Smooth muscle cell (in vitro differentiated cells): ENCODE measurements at regions not wholly inside any gene's neighbourhood (a gene's known extent, or its start where the extent isn't known, plus 50 kb on each side); places are given as distances from the start of the nearest gene placed in this dataset.

Experiments used
- DNase-seq: peaks from one replicate; lab custom pipeline; 2025; ENCODE audit not compliant: unreplicated experiment; lab: John Stamatoyannopoulos, UW
- H2AFZ ChIP-seq: fragments of 200-600 bp; sonication (generic); 2 replicates; pipeline ENCODE4 v1.6.0; 2016; ENCODE audit warnings: antibody characterized with exemption, low read depth, mild to moderate bottlenecking
- H3F3A ChIP-seq: fragments of 200-600 bp; sonication (generic); 2 replicates; pipeline ENCODE4 v1.6.0; 2017; ENCODE audit warnings: antibody characterized with exemption, low read depth
- H3K27ac ChIP-seq: fragments of 200-600 bp; sonication (generic); 2 replicates; pipeline ENCODE4 v1.5.1; 2016; ENCODE audit warnings: low read depth, mild to moderate bottlenecking
- H3K27me3 ChIP-seq: fragments of 200-600 bp; sonication (generic); 2 replicates; pipeline ENCODE4 v1.6.1; 2016; ENCODE audit warnings: low read depth, mild to moderate bottlenecking
- H3K36me3 ChIP-seq: fragments of 200-600 bp; sonication (generic); 2 replicates; pipeline ENCODE4 v1.5.1; 2016; ENCODE audit warnings: low read depth
- H3K4me1 ChIP-seq: fragments of 200-600 bp; sonication (generic); 2 replicates; pipeline ENCODE4 v1.5.1; 2016; ENCODE audit warnings: low read depth
- H3K4me2 ChIP-seq: fragments of 200-600 bp; sonication (generic); 2 replicates; pipeline ENCODE4 v1.6.0; 2016; ENCODE audit warnings: mild to moderate bottlenecking
- H3K4me3 ChIP-seq: fragments of 200-600 bp; sonication (generic); 2 replicates; pipeline ENCODE4 v1.5.1; 2016; ENCODE audit warnings: mild to moderate bottlenecking
- H3K79me2 ChIP-seq: fragments of 200-600 bp; sonication (generic); 2 replicates; pipeline ENCODE4 v1.6.0; 2016; ENCODE audit warnings: low read depth, mild to moderate bottlenecking
- H3K9ac ChIP-seq: fragments of 200-600 bp; sonication (generic); 2 replicates; pipeline ENCODE4 v1.6.0; 2016; ENCODE audit warnings: low read depth
- H3K9me3 ChIP-seq: fragments of 200-600 bp; sonication (generic); replicated peaks from 2 replicates; pipeline ENCODE4 v1.5.1; 2016; ENCODE audit warnings: low read depth
- H4K20me1 ChIP-seq: fragments of 200-600 bp; sonication (generic); 2 replicates; pipeline ENCODE4 v1.6.0; 2016; ENCODE audit warnings: low read depth
- CTCF ChIP-seq: fragments of 200-600 bp; sonication (generic); IDR thresholded peaks from 2 replicates; pipeline ENCODE4 v1.5.1; 2017; ENCODE audit warnings: borderline replicate concordance, mild to moderate bottlenecking, antibody characterized with exemption; ENCODE audit not compliant: insufficient read depth, poor library complexity, severe bottlenecking
- WGBS: methylation state at CpG from one replicate; pipeline ENCODE4 v1.1.7; 2016; ENCODE audit warnings: low lambda C conversion rate; 5-methylcytosine and 5-hydroxymethylcytosine counted together

DNA sequence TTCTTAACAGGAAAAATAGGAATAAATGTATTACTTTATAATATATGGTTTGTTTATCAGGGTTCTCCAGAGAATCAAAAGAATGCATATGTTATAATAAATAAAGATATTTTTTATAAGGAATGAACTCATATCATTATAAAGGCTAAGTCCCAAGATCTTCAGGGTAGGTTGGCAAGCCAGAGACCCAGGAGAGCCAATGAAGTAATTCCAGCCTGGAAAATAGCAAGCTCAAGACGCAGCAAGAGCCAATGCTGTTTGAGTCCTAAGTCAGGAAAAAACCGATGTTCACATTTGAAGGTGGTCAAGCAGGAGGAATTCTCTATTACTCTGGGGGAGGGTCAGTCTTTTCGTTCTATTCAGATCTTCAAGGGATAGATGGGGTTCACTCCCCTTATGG, 490.0 kb downstream of the PCDH20 start:
- Histone ChIP-seq H3K9me3 (no peaks in the 10 kb centered on the region), H4K20me1 (no peaks in the 10 kb centered on the region), H3K36me3 (no peaks in the 10 kb centered on the region), H3K9ac (no peak overlapping the region), H3K4me2 (no peak overlapping the region), H3K4me3 (no peak overlapping the region), H3K27ac (no peak overlapping the region), H3K27me3 (no peaks in the 10 kb centered on the region), H2AFZ (no peak overlapping the region), H3K79me2 (no peaks in the 10 kb centered on the region), H3K4me1 (no peaks in the 10 kb centered on the region), H3F3A (no peaks in the 10 kb centered on the region)
- no peak for DNase-seq
- no peak for TF ChIP-seq CTCF
- WGBS, result 93% methylated on average over 3 of the region's 3 CpGs

GRCh38 chr13:60924856-60925255, 490.8 kb downstream of the PCDH20 start:
- Histone ChIP-seq H3K79me2 (no peaks in the 10 kb centered on the region), H2AFZ (no peak overlapping the region), H3K36me3 (no peaks in the 10 kb centered on the region), H3K4me3 (no peak overlapping the region), H4K20me1 (no peaks in the 10 kb centered on the region), H3K27ac (no peak overlapping the region), H3K9me3 (no peaks in the 10 kb centered on the region), H3K4me2 (no peak overlapping the region), H3K9ac (no peak overlapping the region), H3F3A (no peaks in the 10 kb centered on the region), H3K4me1 (no peaks in the 10 kb centered on the region), H3K27me3 (no peaks in the 10 kb centered on the region)
- TF ChIP-seq CTCF, result no peak
- WGBS, result 93% methylated on average over 2 of the region's 2 CpGs
- DNase-seq, result no peak

GRCh38 chr13:60922576-60923231, 492.9 kb downstream of the PCDH20 start:
- no peaks in the 10 kb centered on the region for H3K9me3 ChIP-seq
- no peaks in the 10 kb centered on the region for H4K20me1 ChIP-seq
- H3K9ac ChIP-seq, result no peak overlapping the region
- no peaks in the 10 kb centered on the region for H3K4me1 ChIP-seq
- no peaks in the 10 kb centered on the region for H3K27me3 ChIP-seq
- no peaks in the 10 kb centered on the region for H3K36me3 ChIP-seq
- H2AFZ ChIP-seq, result no peak overlapping the region
- 66% methylated on average over 6 of the region's 6 CpGs for WGBS
- no peak overlapping the region for H3K4me2 ChIP-seq
- H3K79me2 ChIP-seq, result no peaks in the 10 kb centered on the region
- DNase-seq, result no peak
- no peak for TF ChIP-seq CTCF
- H3F3A ChIP-seq, result no peaks in the 10 kb centered on the region
- H3K27ac ChIP-seq, result no peak overlapping the region
- H3K4me3 ChIP-seq, result no peak overlapping the region

DNA sequence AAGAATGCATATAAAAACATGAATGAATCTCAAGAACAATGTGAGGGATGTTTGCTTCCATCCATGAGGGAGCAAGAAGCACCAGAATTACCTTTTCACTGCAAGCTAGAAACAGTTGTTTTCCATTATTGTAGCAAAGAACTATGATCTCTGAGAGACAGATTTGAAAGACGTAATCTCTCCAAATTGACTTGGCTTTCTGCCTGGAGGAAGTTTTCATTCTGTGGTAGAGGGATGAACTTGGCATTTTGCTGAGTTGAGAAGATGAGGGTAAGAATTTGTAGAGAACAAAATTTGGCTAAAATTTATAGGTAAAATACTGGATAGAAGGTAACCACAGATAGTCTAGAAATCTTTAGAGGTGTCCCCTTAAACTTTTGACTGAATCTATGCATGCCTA, 496.8 kb downstream of the TDRD3 start:
- no peak overlapping the region for H2AFZ ChIP-seq

More for the DNA sequence above, 496.8 kb downstream of the TDRD3 start:
- Histone ChIP-seq H3K4me1 (no peaks in the 10 kb centered on the region), H3K36me3 (no peaks in the 10 kb centered on the region), H3F3A (no peaks in the 10 kb centered on the region), H3K27me3 (no peaks in the 10 kb centered on the region), H3K27ac (no peak overlapping the region), H3K4me3 (no peak overlapping the region), H3K9me3 (no peaks in the 10 kb centered on the region), H4K20me1 (no peaks in the 10 kb centered on the region), H3K9ac (no peak overlapping the region), H3K79me2 (no peaks in the 10 kb centered on the region), H3K4me2 (no peak overlapping the region)
- DNase-seq, result no peak
- no peak for TF ChIP-seq CTCF
- 78% methylated on average over 1 of the region's 1 CpG for WGBS
